B cell (primary cell): ENCODE measurements at regions not wholly inside any gene's neighbourhood (a gene's known extent, or its start where the extent isn't known, plus 50 kb on each side); places are given as distances from the start of the nearest gene placed in this dataset.

Source experiments
- EZH2 ChIP-seq: IDR thresholded peaks from 2 replicates; pipeline ENCODE4 v1.6.1; 2012; ENCODE audit warnings: borderline replicate concordance, low read depth, mild to moderate bottlenecking, moderate library complexity, low read length; ENCODE audit not compliant: insufficient read depth, poor library complexity, severe bottlenecking
- TF ChIP-seq, protein P1 (sequence below): fragments of 200-600 bp; IDR thresholded peaks from one replicate; pipeline ENCODE4 v1.8.0; 2022; ENCODE audit warnings: antibody characterized with exemption, mild to moderate bottlenecking

GRCh38 chr18:73043211-73043610, 175.4 kb upstream of the NETO1 start:
- TF ChIP-seq, protein P1, sequence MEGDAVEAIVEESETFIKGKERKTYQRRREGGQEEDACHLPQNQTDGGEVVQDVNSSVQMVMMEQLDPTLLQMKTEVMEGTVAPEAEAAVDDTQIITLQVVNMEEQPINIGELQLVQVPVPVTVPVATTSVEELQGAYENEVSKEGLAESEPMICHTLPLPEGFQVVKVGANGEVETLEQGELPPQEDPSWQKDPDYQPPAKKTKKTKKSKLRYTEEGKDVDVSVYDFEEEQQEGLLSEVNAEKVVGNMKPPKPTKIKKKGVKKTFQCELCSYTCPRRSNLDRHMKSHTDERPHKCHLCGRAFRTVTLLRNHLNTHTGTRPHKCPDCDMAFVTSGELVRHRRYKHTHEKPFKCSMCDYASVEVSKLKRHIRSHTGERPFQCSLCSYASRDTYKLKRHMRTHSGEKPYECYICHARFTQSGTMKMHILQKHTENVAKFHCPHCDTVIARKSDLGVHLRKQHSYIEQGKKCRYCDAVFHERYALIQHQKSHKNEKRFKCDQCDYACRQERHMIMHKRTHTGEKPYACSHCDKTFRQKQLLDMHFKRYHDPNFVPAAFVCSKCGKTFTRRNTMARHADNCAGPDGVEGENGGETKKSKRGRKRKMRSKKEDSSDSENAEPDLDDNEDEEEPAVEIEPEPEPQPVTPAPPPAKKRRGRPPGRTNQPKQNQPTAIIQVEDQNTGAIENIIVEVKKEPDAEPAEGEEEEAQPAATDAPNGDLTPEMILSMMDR, result no peak
- TF ChIP-seq EZH2, result no peak
